PC-9 (cell line): ENCODE measurements at regions not wholly inside any gene's neighbourhood (a gene's known extent, or its start where the extent isn't known, plus 50 kb on each side); places are given as distances from the start of the nearest gene placed in this dataset.

Experiments
- EZH2 ChIP-seq: fragments of 200-600 bp; sonication (generic); IDR thresholded peaks from 2 replicates; pipeline ENCODE4 v1.8.0; 2017; ENCODE audit warnings: antibody characterized with exemption, low read depth
- TF ChIP-seq, protein P1 (sequence below): fragments of 200-600 bp; sonication (generic); conservative IDR thresholded peaks from 2 replicates; pipeline ENCODE4 v1.6.1; 2017; ENCODE audit warnings: mixed run types, antibody characterized with exemption, mild to moderate bottlenecking, moderate library complexity

DNA sequence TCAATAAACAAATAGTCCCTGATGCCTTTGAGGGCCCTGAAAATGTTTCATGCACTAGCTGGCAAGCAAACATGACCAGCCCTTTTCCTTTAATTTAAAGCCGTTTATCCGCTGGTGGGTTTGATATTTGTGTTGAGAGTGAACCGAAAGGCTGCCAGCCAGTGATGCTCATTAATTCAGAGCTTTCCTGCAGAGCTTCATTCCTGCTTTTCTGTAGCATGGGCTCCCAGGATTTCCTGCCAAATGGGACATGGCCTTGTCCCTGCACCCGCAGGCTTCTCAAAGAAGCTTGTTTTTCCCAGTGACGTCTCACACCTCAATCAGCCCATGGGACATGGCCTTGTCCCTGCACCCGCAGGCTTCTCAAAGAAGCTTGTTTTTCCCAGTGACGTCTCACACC lies 219.6 kb downstream of the MTHFS start:
- TF ChIP-seq, protein P1, sequence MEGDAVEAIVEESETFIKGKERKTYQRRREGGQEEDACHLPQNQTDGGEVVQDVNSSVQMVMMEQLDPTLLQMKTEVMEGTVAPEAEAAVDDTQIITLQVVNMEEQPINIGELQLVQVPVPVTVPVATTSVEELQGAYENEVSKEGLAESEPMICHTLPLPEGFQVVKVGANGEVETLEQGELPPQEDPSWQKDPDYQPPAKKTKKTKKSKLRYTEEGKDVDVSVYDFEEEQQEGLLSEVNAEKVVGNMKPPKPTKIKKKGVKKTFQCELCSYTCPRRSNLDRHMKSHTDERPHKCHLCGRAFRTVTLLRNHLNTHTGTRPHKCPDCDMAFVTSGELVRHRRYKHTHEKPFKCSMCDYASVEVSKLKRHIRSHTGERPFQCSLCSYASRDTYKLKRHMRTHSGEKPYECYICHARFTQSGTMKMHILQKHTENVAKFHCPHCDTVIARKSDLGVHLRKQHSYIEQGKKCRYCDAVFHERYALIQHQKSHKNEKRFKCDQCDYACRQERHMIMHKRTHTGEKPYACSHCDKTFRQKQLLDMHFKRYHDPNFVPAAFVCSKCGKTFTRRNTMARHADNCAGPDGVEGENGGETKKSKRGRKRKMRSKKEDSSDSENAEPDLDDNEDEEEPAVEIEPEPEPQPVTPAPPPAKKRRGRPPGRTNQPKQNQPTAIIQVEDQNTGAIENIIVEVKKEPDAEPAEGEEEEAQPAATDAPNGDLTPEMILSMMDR = no peak
- TF ChIP-seq EZH2 = no peak
